Thyroid gland (tissue), 4 donors: ENCODE measurements at regions not wholly inside any gene's neighbourhood (a gene's known extent, or its start where the extent isn't known, plus 50 kb on each side); places are given as distances from the start of the nearest gene placed in this dataset.

ENCODE experiments used
- CTCF ChIP-seq, 6 experiments: fragments of 200-600 bp in 3 of 6; fragments of 450-650 bp in 3 of 6; sonication (generic) in 3 of 6; IDR thresholded peaks; one replicate each; pipeline ENCODE4 v1.5.1; 2016 to 2019; ENCODE audit warnings: antibody characterized with exemption in 6 of 6, mild to moderate bottlenecking in 2 of 6, inconsistent platforms in 1 of 6, moderate library complexity in 1 of 6
- POLR2A ChIP-seq, 2 donors: fragments of 450-650 bp; IDR thresholded peaks; one replicate each; pipeline ENCODE4 v1.6.1; 2017; ENCODE audit warnings: antibody characterized with exemption in 2 of 2, mild to moderate bottlenecking in 2 of 2, moderate library complexity in 1 of 2

GRCh38 chr9:108186642-108187395 is 669.0 kb downstream of the ACTL7B start:
- TF ChIP-seq CTCF (IDR thresholded peaks at IDR 0.05) (no peak), POLR2A (IDR thresholded peaks at IDR 0.05) (no peak)
